Natural killer cell (primary cell): ENCODE measurements at regions not wholly inside any gene's neighbourhood (a gene's known extent, or its start where the extent isn't known, plus 50 kb on each side); places are given as distances from the start of the nearest gene placed in this dataset.
"Not testable (repeated sequence)": the region's sequence is repeated elsewhere in the genome, so short reads cannot be mapped to it uniquely, and the experiment has no call there.

ENCODE experiments used
- ATAC-seq, 3 donors: fragments of 150-1000 bp in 2 of 3; fragments of 200-7000 bp in 1 of 3; cut with Tn5 transposase; 1 replicate in 1 of 3; 2 replicates in 2 of 3; pipeline ENCODE4 v1.10.0; 2021; ENCODE audit warnings: mild to moderate bottlenecking in 2 of 3, moderate library complexity in 2 of 3
- DNase-seq, 2 donors: peaks; one replicate each; pipeline versions ENCODE4 v3.0.0 to v3.0.0-alpha.2; 2013 to 2021; ENCODE audit warnings: mixed read lengths in 1 of 2
- H3K27ac ChIP-seq: one replicate; pipeline ENCODE4 v1.5.1; 2013; ENCODE audit warnings: mild to moderate bottlenecking, low read length
- H3K27me3 ChIP-seq: one replicate; pipeline ENCODE4 v1.6.1; 2013; ENCODE audit warnings: low read length; ENCODE audit not compliant: control insufficient read depth, insufficient read depth
- H3K36me3 ChIP-seq: one replicate; pipeline ENCODE4 v1.6.1; 2013; ENCODE audit warnings: low read length; ENCODE audit not compliant: control insufficient read depth, insufficient read depth
- H3K4me1 ChIP-seq: one replicate; pipeline ENCODE4 v1.6.1; 2013; ENCODE audit warnings: low read length; ENCODE audit not compliant: control insufficient read depth, insufficient read depth
- H3K4me3 ChIP-seq: one replicate; pipeline ENCODE4 v1.5.1; 2013; ENCODE audit warnings: low read length
- H3K9me3 ChIP-seq: one replicate; pipeline ENCODE4 v1.6.1; 2013; ENCODE audit warnings: low read length; ENCODE audit not compliant: control insufficient read depth, insufficient read depth
- H3K27ac Mint-ChIP-seq, 2 donors: one replicate each; pipeline ENCODE4 v1.8.0; 2022; ENCODE audit warnings: mild to moderate bottlenecking in 2 of 2, mixed read lengths in 2 of 2, moderate library complexity in 1 of 2
- H3K27me3 Mint-ChIP-seq, 2 donors: one replicate each; pipeline ENCODE4 v1.8.0; 2022; ENCODE audit warnings: low read depth in 2 of 2, mixed read lengths in 2 of 2
- H3K36me3 Mint-ChIP-seq: one replicate; pipeline ENCODE4 v1.8.0; 2022; ENCODE audit warnings: mixed read lengths
- H3K4me1 Mint-ChIP-seq, 2 donors: one replicate each; pipeline ENCODE4 v1.8.0; 2022; ENCODE audit warnings: mixed read lengths in 2 of 2
- H3K4me3 Mint-ChIP-seq: one replicate; pipeline ENCODE4 v1.8.0; 2022; ENCODE audit warnings: mild to moderate bottlenecking, moderate library complexity, mixed read lengths
- H3K9me3 Mint-ChIP-seq, 2 donors: one replicate each; pipeline ENCODE4 v1.8.0; 2022; ENCODE audit warnings: mixed read lengths in 2 of 2
- WGBS: methylation state at CpG from one replicate; pipeline ENCODE4 v1.1.7; 2013; ENCODE audit warnings: missing lambda C conversion rate; ENCODE audit not compliant: insufficient coverage; 5-methylcytosine and 5-hydroxymethylcytosine counted together
- intact Hi-C: fragments of 100-400 bp; cut with micrococcal nuclease; formaldehyde crosslinking; loops from one replicate; pipeline ENCODE4 v1.14.2; 2022
- TF ChIP-seq, protein P1 (sequence below): fragments of 200-600 bp; IDR thresholded peaks from one replicate; pipeline ENCODE4 v1.8.0; 2022; ENCODE audit warnings: antibody characterized with exemption

DNA sequence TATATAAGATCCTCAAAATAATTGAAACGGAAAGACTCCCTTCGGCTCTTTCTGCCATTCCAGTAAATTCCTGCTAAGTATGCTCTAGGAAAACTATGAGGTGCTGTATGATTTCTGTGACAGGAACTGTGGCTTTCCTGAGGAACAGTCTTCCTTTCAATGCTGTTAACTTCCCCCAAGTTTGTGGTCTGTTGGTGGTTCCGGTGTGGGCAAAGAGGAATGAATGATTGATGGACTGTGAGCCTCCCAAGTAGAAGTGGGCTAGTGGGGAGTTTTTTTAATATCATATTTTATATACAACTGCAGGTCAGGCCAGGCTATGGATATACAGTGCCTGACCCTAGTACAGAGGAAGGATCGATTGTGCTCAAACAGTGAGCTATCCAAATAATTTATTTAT, 560.7 kb upstream of the RBFOX1 start:
- ATAC-seq, result no peak

DNA sequence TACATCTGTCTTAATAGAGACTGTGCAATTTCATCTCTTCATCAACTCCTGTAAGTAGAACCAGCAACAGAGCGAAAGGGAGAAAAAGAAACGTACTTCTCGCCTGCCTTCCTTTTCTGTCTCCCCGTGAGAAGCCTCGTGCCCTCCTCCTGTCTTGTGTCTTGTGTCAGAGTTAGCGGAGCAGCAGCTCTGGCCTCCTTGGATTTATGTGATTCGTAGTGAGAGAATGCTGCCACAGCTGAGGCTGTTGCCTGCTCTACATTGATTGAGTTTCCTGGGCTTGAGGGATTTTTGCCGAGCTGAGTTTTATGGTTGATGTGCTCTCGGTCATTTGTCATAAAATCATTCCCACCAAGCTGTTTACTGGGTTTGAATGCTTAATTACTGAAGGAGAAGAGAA, 579.1 kb upstream of the RBFOX1 start:
- Histone ChIP-seq H3K27me3 (no peaks in the 10 kb centered on the region), H3K4me3 (no peak overlapping the region), H3K36me3 (no peaks in the 10 kb centered on the region), H3K9me3 (no peaks in the 10 kb centered on the region), H3K27ac (no peak overlapping the region), H3K4me1 (no peaks in the 10 kb centered on the region)
- H3K27ac Mint-ChIP-seq, result no peak overlapping the region
- H3K27me3 Mint-ChIP-seq, result no peaks in the 10 kb centered on the region
- intact Hi-C loops, result no loop called here
- no peak overlapping the region for H3K4me3 Mint-ChIP-seq
- no peak for DNase-seq
- no peak for ATAC-seq
- peaks cover 0 to 7% of the 10 kb centered on the region in 2 donors for H3K9me3 Mint-ChIP-seq
- TF ChIP-seq, protein P1, sequence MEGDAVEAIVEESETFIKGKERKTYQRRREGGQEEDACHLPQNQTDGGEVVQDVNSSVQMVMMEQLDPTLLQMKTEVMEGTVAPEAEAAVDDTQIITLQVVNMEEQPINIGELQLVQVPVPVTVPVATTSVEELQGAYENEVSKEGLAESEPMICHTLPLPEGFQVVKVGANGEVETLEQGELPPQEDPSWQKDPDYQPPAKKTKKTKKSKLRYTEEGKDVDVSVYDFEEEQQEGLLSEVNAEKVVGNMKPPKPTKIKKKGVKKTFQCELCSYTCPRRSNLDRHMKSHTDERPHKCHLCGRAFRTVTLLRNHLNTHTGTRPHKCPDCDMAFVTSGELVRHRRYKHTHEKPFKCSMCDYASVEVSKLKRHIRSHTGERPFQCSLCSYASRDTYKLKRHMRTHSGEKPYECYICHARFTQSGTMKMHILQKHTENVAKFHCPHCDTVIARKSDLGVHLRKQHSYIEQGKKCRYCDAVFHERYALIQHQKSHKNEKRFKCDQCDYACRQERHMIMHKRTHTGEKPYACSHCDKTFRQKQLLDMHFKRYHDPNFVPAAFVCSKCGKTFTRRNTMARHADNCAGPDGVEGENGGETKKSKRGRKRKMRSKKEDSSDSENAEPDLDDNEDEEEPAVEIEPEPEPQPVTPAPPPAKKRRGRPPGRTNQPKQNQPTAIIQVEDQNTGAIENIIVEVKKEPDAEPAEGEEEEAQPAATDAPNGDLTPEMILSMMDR, result no peak
- no peaks in the 10 kb centered on the region for H3K36me3 Mint-ChIP-seq
- H3K4me1 Mint-ChIP-seq, result peaks cover 0 to 7% of the 10 kb centered on the region in 2 donors
- WGBS, result 94% methylated on average over 8 of the region's 9 CpGs

More for the DNA sequence above, 560.7 kb upstream of the RBFOX1 start:
- Mint-ChIP-seq H3K9me3 (no peaks in the 10 kb centered on the region), H3K4me1 (peaks cover 6 to 10% of the 10 kb centered on the region in 2 donors), H3K4me3 (no peak overlapping the region), H3K27ac (no peak overlapping the region), H3K36me3 (no peaks in the 10 kb centered on the region), H3K27me3 (no peaks in the 10 kb centered on the region)
- Histone ChIP-seq H3K27me3 (no peaks in the 10 kb centered on the region), H3K4me3 (no peak overlapping the region), H3K27ac (no peak overlapping the region), H3K9me3 (peaks cover 4% of the 10 kb centered on the region), H3K36me3 (no peaks in the 10 kb centered on the region), H3K4me1 (peaks cover 4% of the 10 kb centered on the region)
- TF ChIP-seq, protein P1, result no peak
- no peak for DNase-seq
- WGBS, result 0% methylated on average over 4 of the region's 4 CpGs
- intact Hi-C loops, result no loop called here

DNA sequence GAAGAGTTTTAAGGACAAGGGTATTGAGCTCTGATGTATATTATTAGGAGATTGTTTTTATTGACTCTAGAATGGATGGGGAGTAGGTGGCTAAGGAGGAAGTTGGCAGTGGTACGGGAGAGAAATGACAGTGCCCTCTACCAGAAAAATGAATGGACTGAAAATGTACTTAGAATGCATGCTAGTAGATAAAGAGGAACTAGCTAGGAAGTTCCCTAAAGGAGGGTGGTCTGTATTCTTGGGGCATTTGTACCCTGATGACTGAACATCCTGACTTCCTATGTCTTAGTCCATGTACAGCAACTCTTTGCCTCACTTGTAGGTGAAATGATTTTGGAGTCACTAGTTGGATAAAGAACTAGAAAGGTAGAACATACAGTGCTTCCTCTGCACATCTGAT, 581.5 kb upstream of the RBFOX1 start:
- no peak overlapping the region for H3K4me3 ChIP-seq
- ATAC-seq (no peak), DNase-seq (no peak)
- intact Hi-C loops, result no loop called here
- no peak overlapping the region for H3K27ac Mint-ChIP-seq
- peaks cover 0 to 7% of the 10 kb centered on the region in 2 donors for H3K4me1 Mint-ChIP-seq
- WGBS, result 25% methylated on average over 1 of the region's 1 CpG
- H3K36me3 ChIP-seq, result no peaks in the 10 kb centered on the region
- H3K4me3 Mint-ChIP-seq, result no peak overlapping the region
- H3K4me1 ChIP-seq, result no peaks in the 10 kb centered on the region
- no peaks in the 10 kb centered on the region for H3K27me3 Mint-ChIP-seq
- TF ChIP-seq, protein P1, result no peak
- no peaks in the 10 kb centered on the region for H3K9me3 ChIP-seq
- no peaks in the 10 kb centered on the region for H3K27me3 ChIP-seq
- no peaks in the 10 kb centered on the region for H3K36me3 Mint-ChIP-seq
- H3K9me3 Mint-ChIP-seq, result peaks cover 0 to 7% of the 10 kb centered on the region in 2 donors
- H3K27ac ChIP-seq, result no peak overlapping the region

DNA sequence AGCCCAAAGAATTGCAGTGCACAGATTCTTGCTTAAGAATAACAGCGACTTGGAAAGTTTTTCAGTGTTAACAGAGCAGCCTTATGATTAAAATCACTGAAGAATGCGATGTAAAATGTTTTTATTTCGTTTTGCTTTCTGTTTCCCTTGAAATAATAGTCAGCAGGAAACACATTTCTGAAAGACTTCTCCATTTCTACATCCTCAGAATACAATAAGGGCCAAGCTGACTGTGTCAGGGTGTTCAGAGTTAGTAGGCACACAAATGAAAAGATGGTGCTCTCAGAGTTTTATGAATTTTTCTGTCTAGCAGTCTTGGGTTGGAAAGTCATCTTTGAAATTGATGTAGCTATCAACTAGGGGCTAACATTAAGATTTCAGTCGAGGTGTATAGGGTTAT, 582.9 kb upstream of the RBFOX1 start:
- WGBS, result 5% methylated on average over 2 of the region's 4 CpGs
- Histone ChIP-seq H3K36me3 (no peaks in the 10 kb centered on the region), H3K9me3 (no peaks in the 10 kb centered on the region), H3K4me1 (no peaks in the 10 kb centered on the region), H3K27me3 (no peaks in the 10 kb centered on the region), H3K27ac (no peak overlapping the region), H3K4me3 (no peak overlapping the region)
- Mint-ChIP-seq H3K27me3 (no peaks in the 10 kb centered on the region), H3K36me3 (no peaks in the 10 kb centered on the region), H3K4me3 (no peak overlapping the region), H3K4me1 (peaks cover 0 to 7% of the 10 kb centered on the region in 2 donors), H3K27ac (no peak overlapping the region), H3K9me3 (peaks cover 0 to 7% of the 10 kb centered on the region in 2 donors)
- no peak for ATAC-seq
- TF ChIP-seq, protein P1, result no peak
- intact Hi-C loops, result no loop called here
- DNase-seq, result no peak

DNA sequence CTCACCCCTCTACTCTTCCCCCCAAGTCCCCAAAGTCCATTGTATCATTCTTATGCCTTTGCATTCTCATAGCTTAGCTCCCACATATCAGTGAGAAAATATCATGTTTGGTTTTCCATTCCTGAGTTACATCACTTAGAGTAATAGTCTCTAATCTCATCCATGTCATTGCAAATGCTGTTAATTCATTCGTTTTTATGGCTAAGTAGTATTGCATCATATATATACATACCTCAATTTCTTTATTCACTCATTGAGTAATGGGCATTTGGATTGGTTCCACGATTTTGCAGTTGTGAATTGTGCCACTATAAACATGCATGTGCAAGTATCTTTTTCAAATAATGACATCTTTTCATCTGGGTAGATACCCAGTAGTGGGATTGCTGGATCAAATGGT, 596.3 kb upstream of the RBFOX1 start:
- H3K27me3 Mint-ChIP-seq, H3K36me3 ChIP-seq, H3K9me3 ChIP-seq, H3K4me1 ChIP-seq, H3K27me3 ChIP-seq, DNase-seq, H3K36me3 Mint-ChIP-seq, H3K4me3 Mint-ChIP-seq, H3K9me3 Mint-ChIP-seq, ATAC-seq, H3K27ac ChIP-seq, H3K4me1 Mint-ChIP-seq, H3K27ac Mint-ChIP-seq, H3K4me3 ChIP-seq, intact Hi-C loops: not testable (repeated sequence)
- no CpG with 5 or more reads among the region's 2 CpGs for WGBS
